T47D (cell line): ENCODE measurements at regions not wholly inside any gene's neighbourhood (a gene's known extent, or its start where the extent isn't known, plus 50 kb on each side); places are given as distances from the start of the nearest gene placed in this dataset.
"Not testable (repeated sequence)": the region's sequence is repeated elsewhere in the genome, so short reads cannot be mapped to it uniquely, and the experiment has no call there.

ENCODE experiments used
- DNase-seq, 2 experiments: peaks; one replicate each; pipeline versions ENCODE4 v3.0.0 to v3.0.0-alpha.2; 2011 to 2012; ENCODE audit warnings: low read depth in 1 of 2, low spot score in 1 of 2
- JUND ChIP-seq: IDR thresholded peaks from 2 replicates; pipeline ENCODE4 v1.6.1; 2012; ENCODE audit warnings: low read depth
- in situ Hi-C: cut with HindIII; loops from 2 replicates; pipeline ENCODE4 v1.10.0; 2016; ENCODE audit warnings: low sequenced_read_pairs, low pct_unique_long_range_greater_than_20kb

DNA sequence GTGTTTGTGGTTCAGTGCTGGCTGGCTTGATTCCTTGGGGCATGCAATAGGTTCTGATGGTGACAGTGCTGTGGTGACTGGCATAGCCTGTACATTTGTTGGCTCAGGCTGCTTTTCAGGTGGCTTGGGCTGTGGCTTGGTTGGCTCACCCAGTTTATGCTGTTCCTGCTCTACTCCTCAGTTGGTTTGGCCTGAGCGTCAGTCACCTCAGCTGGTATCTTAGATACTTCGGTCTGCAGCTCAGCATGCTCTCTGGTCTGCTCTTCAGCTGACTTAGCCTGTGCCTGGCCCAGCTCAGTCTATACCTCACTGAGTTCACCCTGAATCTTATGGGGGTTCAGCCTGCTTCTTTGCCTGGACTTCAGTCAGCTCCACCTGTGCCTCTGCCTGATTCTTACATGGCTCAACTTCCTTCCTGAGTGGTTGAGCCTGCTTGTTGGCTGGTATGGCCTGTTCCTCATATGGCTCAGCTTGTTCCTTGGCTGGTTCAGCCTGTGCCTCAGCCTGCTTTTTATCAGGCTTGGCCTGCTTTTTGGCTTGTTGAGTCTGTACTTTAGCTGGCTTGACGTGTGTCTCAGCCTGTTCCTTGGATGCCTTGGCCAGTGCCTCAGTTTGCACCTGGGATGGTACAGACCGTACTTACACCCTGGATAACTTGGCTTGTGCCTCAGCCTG, 170.6 kb downstream of the MSN start:
- no peak for DNase-seq
- TF ChIP-seq JUND = no peak
- in situ Hi-C loops = no loop called here

- in situ Hi-C loops = no loop called here
- no peak for DNase-seq
- TF ChIP-seq JUND = no peak
Measured at GRCh38 chrX:65831268-65831667, 163.8 kb downstream of the MSN start.

- no peak for TF ChIP-seq JUND
- no peak for DNase-seq
- in situ Hi-C loops = no loop called here
Measured at GRCh38 chrX:65828599-65828998, 161.1 kb downstream of the MSN start.

GRCh38 chrX:65825226-65825625, 157.8 kb downstream of the MSN start:
- DNase-seq, in situ Hi-C loops: not testable (repeated sequence)

DNA sequence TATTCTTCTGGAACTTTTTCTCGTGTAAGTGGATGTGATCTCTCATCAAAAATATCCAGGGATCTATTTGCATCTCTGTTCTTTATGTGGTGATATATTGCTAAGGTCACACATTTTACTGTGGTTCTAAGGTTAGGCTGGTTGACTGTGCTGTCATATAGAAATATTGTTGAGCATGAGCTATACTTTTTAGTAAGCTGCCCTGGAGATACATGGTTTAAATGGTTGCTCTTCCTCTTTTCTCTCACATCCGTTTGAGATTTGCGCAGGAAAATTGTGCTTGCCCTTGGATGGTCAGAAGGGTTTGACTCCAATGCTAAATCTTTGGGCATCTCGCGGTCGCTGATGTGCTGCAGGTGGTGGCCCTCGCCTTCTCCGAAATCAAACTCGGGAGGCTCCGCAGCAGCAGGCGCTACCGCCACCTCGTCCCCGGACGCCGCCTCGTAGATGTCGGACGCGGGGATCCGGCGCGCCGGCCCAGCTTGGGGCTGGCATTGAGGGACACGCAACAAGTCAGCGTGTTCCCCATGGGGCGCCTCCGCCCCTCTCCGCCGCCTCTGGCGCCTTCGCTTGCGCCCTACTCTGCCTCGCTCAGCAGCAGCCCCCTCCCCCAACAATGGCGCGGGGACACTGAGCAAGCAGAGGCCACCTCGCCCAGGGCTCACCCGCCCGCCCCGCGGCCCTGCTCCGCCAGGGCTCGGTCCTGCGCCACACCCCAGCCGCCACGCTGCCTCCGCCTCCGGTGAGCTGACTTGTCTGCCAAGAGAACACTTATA, 154.5 kb downstream of the MSN start:
- DNase-seq = no peak
- in situ Hi-C loops = no loop called here
- no peak for TF ChIP-seq JUND

GRCh38 chrX:65819983-65820382, 152.5 kb downstream of the MSN start:
- DNase-seq, in situ Hi-C loops: not testable (repeated sequence)

DNA sequence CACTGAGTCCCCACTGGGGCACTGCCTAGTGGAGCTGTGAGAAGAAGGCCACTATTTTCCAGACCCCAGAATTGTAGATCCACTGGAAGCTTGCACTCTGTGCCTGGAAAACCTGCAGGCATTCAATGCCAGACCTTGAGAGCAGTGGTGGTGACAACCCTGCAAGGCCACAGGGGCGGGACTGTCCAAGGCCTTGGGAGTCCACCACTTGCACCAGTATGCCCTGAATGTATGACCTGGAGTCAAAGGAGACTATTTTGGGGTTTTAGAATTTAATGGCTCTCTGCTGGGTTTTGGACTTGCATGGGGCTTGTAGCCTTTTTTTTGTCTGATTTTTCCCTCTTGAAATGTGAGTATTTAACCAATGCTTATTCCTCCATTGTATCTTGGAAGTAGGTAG, 145.8 kb downstream of the MSN start:
- DNase-seq = no peak
- no peak for TF ChIP-seq JUND
- in situ Hi-C loops = no loop called here

DNA sequence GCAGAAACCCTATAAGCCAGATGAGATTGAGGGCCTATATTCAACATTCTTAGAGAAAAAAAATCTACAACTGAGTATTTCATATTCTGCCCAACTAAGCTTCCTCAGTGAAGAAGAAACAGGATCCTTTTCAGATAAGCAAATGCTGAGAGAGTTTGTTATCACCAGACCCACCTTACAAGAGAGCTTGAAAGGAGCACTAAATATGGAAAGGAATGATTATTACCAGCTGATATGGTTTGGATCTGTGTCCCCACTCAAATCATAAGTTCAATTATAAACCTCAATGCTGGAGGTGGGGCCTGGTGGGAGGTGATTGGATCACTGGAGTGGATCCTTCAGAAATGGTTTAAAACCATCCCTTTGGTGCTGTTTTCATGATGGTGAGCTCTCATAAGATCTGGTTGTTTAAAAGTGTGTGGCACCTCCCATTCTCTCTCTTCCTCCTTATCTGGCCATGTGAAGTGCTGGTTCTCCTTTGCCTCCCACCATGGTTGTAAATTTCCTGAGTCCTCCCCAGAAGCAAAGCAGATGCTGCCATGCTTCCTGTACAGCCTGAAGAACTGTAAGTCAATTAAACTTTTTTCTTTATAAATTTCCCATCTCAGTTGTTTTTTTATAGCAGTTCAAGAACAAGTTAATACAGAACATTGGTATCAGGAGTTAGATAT, 144.2 kb downstream of the MSN start:
- in situ Hi-C loops = no loop called here
- no peak for DNase-seq
- TF ChIP-seq JUND = no peak
